CD4-positive, alpha-beta T cell treated with Interleukin-17A for 1 hour (primary cell): ENCODE measurements at regions not wholly inside any gene's neighbourhood (a gene's known extent, or its start where the extent isn't known, plus 50 kb on each side); places are given as distances from the start of the nearest gene placed in this dataset.

Experiments used
- DNase-seq: peaks from one replicate; pipeline ENCODE4 v3.0.0-alpha.2; 2020

GRCh38 chr13:23984546-23984945 lies 87.2 kb upstream of the C1QTNF9B start:
- no peak for DNase-seq

DNA sequence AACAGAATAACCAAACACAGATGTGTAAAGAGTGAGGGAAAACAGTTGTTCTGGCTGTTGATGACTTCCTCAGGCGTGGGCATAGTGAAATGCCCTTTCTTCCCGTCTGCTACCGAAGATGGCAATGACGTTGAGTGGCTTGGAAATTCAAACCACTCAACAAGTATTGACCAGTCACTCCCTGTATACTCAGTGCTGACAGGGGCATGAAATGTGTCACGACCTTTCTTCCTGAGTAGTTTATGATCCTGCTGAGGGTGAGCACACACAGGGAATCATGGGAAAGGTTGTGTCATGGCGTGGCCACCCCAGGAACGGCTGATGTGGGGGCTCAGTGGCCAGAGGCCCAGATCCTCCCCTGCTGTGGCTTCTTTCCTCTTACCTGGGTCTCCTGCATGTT lies 87.8 kb upstream of the C1QTNF9B start:
- DNase-seq, result no peak

GRCh38 chr13:23985839-23986238 lies 88.5 kb upstream of the C1QTNF9B start:
- DNase-seq, result no peak

DNA sequence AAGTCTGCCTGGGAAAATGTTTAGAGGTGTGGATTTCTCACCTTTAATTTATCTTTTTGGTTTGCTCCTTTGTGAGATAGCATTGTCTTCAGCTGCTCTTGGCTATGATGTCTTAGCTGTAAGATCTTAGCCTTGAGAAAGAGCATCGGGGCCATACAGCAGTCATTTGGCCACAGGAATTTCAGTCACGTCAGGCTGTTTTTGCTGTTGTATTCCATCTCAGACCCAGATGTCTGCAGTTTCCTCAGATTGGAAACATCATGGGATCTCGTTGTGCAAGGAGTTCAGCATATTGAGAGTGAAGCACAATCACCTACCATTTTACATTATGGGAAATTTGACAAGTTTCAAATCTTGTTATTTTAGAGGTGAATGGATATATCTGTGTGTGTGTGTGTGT lies 89.3 kb upstream of the C1QTNF9B start:
- DNase-seq, result no peak

DNA sequence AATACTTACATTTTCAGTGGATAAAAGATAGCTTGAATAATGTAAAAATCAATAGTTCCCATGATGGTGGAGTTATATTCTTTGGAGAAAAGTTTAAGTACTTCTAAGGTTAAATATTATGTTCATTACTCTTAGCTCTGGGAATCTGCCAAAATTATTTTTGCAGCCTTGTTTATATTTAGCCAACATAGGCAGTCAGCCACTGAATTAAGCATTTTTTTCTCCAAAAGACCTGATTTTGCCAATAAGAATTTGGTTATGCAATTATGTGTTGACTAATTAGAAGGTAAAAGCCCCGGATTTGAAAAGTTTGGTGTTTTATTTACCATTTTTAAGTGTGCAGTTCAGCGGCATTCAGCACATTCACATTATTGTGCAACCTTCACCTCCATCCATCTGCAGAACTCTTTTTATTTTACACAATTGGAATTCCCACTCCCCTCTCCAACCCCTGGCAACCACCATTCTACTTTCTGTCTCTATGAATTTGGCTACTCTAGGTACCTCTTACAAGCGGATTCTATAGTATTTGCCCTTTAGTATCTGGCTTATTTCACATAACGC lies 90.1 kb upstream of the C1QTNF9B start:
- no peak for DNase-seq

DNA sequence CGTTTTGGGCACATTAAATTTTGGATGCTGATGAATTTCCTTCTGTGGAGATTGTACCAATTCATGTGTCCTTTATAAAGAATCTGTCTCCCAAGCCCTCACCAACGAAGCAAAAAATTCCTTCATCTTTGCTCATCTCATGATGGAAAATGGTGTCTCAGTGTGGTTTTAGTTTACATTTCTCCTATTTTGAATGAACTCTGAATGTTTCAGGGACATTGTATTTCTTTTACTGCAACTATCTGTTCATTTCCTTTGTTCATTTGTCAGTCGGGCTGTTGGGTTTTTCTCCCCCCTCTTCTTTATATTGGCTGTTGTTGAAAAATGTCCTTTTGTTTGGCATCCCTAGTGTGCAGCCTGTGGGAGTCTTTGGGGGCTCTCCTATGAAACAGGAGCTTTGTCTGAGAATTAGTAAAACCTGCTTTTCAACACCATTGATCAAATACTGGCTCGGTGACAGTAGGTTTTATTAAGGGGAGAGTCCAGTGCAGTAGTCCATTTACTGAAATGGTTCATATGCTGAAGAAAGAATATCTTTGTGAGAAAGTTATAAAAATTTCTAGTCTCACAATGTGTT lies 91.3 kb upstream of the C1QTNF9B start:
- DNase-seq, result no peak

DNA sequence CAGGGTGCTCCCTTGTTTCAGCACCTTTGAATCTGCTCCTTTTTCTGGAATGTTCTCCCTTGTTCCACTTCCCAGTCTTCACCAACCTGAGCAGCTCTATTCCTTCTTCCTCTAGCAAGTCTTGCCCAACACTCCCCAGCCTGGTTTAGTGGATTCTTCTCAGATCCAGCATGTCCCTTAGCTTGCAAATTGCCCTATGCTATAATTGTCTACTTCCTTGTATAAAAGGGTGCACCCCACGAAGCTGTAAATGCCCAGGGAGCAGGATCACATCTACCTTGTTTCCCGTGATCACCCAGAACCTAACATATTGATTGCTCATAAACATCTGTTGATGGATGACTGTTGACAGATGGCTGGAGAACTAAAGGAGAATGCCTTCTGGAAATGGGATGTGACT lies 93.2 kb upstream of the C1QTNF9B start:
- DNase-seq, result no peak

DNA sequence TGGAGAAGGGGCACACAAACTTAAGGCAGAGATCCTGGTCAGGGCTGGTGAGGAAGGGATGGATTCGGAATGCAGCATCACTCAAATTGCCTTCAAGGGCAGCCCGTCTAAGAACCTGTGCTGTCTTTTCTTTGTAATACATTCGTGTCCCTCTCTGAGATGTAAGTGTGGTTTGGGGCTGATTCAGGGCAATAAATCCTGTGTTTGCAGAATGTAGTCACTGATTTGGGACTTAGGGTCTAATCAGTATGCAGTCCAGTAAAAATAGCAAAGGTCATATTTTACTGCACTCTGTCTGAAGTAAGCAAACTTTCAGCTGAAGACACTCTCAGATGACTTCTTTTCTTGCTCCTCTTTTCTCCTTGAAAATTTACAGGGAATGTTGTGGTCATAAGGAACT lies 93.8 kb upstream of the C1QTNF9B start:
- DNase-seq, result no peak

DNA sequence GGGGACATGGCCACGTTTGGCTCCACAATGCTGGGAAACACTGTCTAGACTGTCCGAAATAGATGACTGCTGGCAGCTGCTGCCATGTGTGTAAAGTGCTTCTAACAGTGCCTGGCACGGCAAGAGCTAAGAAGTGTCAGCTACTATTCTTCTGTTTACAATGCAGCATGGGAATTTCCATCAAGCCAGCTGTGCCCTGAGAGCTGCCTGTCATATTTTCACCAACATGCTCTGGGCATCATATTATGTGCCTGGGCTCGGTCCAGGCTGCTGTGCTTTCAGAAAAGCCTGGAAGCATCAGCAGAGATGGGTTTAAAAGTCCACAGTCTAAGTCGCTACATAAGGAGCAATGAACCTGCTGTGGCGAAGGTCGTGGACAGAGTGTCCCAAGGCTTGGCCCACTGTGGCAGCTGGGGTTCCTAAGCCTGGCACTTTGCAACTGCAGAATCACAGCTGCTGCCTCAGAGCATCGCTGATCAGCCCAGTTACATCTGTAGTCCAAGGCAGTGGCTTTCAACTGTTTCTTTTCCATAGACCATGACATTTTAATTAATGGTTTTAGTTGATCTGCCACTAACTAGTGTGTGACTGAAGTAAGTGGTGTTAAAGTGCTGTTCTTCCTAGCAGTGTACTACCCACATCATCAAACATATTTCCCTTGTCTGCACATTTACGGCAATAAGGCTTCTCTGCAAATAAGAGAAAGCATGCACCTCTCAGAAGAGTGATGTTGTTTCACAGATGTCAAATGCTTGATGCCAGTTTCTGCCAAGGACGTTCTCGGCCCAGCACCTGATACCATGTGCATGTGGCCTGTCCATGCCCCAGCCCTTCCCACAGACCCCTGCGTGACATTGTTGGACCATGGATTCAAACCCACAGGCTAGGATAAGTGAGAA lies 95.7 kb upstream of the C1QTNF9B start:
- no peak for DNase-seq

- DNase-seq, result no peak
Measured at GRCh38 chr13:23993680-23993985, 96.3 kb upstream of the C1QTNF9B start.

DNA sequence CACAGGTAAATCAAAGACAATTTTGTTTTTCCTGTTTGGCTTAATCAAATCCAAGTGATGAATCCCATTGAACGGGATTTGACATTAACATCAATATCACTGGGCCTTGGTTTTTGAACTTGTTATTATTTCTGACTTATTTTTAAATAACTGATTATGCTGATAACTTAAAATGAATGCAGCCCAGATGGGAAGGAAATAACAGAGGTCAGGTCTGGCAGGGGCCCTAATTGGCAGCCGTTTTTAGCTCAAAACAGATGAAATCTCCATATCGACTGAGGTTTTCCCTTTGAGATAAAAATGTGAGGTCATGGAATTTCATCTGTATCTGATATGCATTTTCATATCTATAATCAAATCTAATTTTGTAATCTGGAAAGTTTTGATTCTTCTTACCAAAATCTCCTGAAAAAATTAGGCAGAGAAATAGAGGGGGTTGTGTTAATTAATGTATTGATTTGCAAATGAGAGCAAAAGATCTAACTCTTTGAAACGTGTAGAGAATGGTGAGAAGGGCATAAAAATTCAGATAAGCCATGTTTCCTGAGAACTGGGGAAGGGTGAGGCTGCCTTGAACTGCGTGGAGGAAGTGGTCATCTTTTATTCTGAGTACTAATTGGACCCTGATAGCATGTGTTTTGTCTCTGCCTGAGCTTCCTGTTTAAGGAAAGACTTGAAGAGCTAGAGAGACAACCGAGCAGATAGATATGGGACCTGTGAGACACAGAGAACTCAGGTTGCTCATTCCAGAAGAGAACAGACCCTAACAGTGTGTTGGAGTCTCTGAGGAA lies 98.2 kb upstream of the C1QTNF9B start:
- no peak for DNase-seq

DNA sequence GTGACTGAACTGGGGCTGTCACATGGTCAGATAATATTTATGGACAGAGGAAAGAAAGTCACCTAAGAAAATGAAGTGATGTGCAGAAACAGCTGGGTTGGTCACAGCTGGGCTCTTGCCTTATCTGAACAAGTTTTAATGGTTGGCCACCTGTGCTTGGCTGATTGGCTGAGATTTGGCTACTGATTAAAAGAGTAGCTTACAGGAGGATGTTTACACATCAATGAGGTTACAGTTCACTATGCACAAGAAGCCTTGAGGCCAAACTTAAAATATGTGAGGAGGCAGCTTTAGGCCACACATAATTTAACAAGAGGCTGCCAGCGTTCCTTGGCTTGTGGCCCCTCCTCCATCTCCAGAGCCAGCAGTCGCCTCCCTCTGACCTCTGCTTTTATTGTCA lies 99.2 kb upstream of the C1QTNF9B start:
- DNase-seq, result no peak

GRCh38 chr13:23999424-23999823 lies 102.1 kb upstream of the C1QTNF9B start:
- DNase-seq, result no peak

DNA sequence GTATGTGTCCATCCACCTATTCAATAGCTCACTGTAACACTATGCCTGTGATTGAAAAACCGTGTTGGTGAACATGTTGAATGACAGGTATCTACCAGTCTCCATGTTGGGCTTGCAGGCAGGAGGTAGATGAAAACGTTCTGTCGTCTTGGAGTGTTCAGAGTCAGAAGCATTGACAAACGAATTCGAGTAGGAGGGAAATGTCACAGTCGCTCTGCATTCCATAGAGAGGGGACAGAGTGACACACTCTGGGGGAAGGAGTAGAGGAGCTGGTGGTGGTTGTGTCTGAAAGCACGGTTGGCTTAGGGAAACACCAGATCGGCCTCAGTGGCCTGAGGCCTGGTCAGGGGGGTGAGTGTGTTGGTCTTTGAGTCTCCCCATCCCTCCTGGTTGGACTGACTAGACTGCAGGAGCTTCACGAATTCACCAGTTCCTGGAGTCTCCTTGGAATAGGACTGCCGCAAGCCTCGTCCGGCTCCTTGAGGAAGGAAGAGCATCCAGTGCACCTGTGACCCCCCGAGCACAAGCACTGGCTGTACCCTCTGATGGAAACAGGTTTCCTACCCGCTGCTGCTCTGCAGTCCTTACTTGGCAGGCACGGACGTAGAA lies 105.0 kb upstream of the C1QTNF9B start:
- DNase-seq, result no peak

GRCh38 chr13:24004142-24004899 lies 107.0 kb upstream of the C1QTNF9B start:
- DNase-seq, result no peak

DNA sequence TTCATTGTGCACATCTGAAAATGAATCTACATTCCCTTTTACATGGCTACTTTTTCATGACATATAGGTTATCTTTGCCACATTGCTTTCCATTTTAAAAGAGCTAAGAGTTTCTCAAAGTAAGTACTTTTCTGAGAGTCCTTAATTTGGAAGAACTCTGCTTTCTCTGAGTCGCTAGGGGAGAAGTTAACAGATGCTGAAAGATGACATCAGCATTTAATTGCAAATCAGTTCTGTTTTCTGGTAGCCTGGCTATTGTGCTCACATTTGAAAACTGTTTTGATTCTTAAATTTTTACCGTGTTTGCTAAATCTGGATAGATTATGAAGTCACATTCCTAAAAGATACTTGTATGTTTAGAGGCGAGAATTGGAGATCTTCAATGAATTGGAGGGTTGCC lies 107.7 kb upstream of the C1QTNF9B start:
- DNase-seq, result no peak

GRCh38 chr13:24005755-24006281 lies 108.5 kb upstream of the C1QTNF9B start:
- no peak for DNase-seq

GRCh38 chr13:24006520-24007248 lies 109.4 kb upstream of the C1QTNF9B start:
- DNase-seq, result no peak

GRCh38 chr13:24007979-24008620 lies 110.8 kb upstream of the C1QTNF9B start:
- no peak for DNase-seq

- no peak for DNase-seq
Measured at GRCh38 chr13:24008679-24009078, 111.4 kb upstream of the C1QTNF9B start.

GRCh38 chr13:24011266-24011665 lies 114.0 kb upstream of the C1QTNF9B start:
- DNase-seq, result no peak
